Tongue (tissue), 1 donor: ENCODE measurements at regions not wholly inside any gene's neighbourhood (a gene's known extent, or its start where the extent isn't known, plus 50 kb on each side); places are given as distances from the start of the nearest gene placed in this dataset.

Source experiments
- DNase-seq: peaks from one replicate; pipeline ENCODE4 v3.0.0-alpha.2; 2015

DNA sequence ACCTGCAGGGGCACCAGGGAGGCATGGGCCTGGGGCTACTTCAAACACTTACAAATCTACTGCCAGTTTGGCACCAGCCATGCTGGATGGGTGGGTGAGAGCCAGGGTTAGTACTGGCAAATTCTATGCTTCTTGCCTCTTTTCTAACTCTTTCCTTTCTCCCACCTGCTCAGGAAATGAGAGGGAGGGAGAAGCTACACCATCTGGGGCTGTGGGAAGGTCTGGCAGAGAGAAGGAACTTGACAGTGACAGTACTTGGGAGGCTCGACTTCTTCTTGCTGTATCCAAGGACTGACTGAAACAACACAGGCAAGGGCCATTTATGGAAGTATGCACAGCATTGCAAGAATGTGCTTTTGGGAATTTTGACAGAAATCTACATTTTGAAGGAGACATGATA lies 149.6 kb upstream of the DYRK2 start:
- no peak for DNase-seq

DNA sequence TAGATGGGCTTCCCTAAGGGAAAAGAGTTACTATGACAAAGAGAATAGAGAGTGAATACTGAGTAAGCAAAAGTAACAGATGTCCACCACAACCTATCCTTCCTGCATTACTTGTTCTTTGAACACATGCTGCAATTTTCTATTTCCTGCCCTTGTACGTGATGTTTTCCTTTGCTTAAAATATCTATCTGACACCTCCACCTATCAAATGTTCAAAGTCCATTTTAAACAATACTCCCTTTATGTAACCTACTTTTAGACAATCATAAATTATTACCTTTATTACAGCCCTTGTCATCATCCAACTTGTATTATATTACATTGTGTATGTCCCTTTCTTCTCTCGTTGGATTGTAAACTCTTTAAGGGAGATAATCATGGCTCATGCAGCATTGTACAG lies 147.2 kb upstream of the DYRK2 start:
- no peak for DNase-seq

DNA sequence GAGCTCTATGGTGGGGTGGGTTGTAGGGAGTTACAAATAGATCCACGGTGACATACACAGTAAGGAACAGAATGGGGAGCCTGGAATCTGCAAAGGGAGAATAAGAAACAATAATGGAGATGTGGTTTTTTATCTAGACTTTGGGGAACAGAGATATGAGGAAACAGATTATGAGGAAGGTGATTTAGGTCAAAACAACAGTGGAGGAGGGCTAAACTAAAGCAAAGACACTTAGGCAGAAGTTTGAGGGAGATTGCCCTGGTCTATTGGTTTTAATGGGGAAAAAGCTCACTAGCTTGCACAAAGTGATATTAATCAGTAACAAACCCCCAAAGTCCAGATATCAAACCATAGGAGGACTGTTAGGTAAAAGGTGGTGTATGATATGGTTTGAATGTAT lies 144.5 kb upstream of the DYRK2 start:
- no peak for DNase-seq

DNA sequence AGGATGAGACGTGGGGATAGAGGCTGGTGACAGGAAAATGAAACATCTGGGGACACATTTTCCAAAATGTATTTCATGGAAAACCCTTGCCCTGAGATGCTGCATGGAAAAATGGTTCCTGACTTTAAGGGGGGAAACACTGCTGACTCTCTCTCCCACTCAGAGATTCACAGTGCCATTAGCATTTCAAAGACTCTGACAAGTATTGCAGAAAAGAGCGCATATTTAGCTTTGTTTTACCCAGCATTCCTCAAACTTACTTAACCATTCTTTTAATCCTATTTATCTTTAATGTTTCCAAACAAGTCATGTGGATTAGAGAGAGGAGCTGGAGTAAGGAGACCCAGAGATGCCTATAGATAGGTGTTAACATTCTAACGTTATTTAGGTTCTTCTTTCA lies 141.8 kb upstream of the DYRK2 start:
- DNase-seq: no peak

DNA sequence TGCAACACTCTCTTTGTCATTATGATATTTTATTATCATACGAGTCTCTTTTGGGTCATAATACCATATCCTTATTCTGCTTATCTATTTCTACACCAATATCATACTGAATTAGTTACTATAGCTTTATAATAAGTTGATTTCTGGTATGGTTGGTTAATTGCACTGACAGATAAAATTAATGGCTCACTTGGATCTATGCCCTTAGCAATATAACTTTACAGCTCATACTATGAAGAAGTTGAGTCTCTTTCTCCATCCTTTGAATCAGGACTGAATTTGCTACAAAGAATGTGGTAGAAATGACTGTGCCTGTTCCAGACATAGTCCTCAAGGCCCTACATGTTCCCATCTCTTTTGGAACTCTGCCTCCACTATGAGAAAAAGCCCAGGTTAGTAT lies 139.7 kb upstream of the DYRK2 start:
- no peak for DNase-seq

DNA sequence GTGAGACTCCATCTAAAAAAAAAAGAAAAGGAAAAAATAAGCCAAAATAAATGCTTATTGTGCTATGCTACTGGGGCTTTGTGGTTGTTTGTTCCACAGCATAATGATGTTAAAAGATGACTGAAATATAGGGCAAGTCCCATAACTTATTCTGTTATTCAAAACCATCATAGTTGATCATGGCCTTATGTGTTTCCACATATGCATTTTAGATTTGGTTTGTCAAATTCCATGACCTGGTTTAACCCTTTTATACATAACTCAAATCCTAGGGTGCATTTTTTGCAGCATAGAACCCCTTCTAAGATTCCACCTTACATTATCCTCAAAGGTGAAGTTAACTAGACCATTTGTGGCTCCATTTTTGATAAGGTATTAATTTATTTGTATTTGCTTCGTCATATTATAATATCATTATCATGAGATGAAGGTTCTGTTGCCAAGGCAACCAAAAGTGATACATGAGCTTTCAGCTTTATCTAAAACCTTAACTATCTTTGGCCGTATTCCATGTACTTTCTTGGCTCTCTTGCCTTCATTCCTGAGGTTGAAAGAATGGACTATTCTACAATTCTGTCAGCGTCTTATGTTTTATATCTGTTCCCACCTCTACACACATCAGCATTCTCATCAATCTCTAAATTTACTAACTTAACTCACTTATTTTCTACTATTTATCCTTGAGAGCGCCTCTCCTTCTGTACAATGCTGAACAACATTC lies 138.7 kb upstream of the DYRK2 start:
- DNase-seq: no peak

DNA sequence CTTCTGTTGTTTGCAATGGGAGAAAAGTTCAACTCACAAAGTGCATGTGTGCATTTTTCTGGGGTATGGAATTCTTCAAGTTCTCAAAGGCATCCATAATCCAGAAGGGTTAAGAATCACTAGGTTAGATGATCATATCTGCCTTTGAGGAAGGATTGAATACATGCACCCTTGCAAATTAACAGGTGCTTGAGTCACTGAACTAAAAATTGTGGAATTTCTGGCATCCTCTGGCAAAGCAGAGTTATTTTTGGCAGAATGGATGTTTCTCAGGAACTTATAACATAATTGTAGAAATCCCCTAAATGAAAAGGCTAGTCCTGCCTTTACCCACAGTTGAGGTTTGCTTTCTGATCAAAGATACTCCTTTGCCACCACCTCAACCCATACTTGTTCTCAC lies 136.5 kb upstream of the DYRK2 start:
- DNase-seq: no peak

DNA sequence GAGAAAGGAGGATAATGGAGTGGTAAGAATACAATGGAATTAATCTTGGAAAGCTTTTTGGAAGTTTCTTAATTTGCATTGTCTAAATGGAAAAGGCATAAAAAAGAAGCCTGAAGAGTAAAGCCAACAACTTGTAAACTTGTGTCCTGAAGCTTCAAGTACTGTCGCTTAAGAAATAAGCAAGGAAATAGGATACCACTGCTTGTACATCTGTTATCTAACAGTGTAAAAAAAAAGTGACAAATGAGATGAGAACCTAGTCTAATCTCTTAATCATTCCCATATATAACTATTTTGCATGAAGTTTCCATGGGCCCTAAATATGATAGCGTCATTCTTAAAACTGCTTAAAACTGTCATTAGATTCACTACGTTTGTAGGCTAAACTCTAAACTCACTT lies 134.0 kb upstream of the DYRK2 start:
- DNase-seq: no peak

DNA sequence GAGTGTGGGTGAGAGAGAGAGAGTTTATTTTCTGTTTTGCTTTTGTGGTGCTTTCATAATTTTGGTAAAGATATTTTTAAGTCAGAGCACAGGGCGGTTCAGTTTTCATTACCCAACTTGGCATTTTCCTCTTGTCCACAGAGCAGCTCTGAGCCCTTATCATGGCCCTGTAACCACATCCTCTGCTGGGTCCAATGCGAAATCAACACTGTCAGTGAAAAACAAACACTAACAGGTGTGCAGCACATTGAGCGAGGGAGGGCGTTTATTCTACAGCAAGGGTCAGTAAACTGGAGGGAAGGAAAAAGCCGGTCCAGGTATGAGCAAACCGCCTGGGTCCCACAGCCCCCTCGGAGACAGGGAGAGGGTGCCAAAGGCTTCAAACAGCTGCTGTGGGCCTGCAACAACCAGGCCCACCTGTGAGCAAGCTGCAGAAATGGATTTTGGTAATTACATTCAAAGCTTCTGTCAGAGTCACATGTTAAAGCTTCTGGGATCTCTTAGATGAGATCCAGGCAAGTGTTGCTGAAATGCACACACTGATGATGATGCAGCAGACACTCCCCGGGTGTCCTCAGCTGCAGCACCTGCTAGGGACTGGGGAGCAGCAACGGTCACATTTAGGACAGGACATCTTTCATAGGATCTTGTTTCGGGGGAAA lies 132.7 kb upstream of the DYRK2 start:
- DNase-seq: peak; percentile 79

DNA sequence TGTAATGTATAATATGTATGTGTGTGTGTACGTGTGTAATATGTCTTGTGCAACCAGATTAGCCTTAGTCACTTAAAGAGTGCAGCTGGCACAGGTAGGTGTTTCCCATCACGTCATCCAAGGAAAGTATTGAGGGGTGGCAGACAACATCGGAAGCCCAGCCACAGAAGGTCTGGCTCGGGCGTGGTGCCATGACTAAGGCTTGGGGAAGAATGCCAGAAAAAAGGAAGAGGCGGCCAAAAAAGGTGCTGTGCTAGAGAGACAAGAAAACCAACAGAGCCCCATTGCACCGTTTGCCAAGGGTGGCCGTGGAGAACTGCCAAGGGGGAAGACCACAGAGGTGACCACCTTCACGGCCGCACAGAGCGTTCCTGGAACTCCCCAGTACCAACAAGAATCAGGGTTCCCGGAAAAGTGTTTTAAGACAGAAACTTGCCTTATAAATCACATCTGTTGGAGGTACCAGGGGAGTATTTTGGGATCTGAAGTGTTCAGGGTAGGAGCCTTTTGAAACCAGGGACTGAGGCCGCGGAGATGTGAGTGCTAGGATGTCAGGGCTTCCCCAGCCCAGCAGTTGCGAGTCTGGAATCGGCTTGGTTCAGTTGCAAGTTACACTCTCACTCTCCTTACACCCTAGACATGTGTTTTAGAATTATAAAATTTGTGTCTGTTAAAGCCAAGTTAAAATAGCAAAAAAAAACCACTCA lies 131.2 kb upstream of the DYRK2 start:
- peak; percentile 48 for DNase-seq

DNA sequence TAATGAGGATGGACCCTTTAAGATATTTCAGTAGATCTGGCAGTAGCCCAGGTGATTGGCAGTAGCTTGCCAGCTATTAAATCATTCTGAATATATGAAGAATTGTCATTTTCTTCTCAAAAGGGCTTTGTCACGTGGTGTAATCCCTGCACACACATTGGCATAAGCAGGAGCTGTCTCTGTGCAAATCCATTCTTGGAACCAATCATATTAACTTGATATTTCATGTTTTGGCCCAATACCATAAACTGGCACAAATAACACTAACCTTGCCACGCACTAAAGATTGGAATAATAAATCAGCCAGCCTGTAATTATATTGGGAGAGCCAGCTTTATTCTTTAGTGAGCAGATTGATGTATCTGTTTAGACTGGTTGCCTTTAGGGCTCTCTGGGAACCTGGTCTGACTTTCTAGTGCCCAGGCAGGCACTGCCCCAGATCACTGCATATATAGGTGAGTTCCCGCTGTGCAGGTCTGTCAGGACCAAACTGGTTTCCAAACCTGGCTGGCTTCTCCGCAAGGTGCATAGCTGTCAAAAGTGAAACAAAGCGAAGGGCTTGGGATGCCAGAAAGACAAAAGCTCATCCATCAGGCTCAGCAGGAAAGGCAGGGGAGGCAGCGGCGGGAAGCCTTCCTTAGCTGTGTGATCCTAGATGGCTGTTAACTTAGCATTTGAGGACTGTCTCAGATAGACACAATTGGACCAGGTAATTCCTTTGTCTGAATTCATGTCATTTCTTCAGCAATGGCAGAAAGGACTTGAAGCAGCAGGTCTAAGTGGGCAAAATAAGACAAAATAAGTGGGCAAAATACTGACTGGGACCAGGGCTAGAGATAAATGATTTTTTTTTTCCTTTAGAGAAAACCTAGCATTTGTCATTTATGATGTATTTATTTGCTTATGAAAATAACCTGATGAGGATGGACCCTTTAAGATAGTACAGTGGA lies 128.8 kb upstream of the DYRK2 start:
- DNase-seq: no peak

DNA sequence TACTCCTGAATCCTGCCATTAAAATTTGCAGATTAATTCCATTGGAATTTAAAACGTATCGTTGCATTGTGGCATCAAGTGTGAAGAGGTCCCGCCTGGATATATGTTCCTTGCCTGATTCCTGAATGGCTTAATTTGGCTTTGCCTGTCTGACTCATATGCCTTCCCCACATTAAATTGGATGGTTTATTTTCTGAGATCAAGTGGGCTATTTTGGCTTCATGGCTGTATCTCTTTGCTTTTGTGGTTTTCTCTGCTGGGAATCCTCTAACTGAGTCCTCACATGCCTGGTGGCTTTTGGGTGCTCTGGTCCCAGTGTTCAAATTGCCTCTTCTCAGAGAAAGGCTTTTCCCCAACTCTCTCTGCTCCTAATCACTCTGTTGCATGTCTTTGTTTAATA lies 127.9 kb upstream of the DYRK2 start:
- DNase-seq: no peak

DNA sequence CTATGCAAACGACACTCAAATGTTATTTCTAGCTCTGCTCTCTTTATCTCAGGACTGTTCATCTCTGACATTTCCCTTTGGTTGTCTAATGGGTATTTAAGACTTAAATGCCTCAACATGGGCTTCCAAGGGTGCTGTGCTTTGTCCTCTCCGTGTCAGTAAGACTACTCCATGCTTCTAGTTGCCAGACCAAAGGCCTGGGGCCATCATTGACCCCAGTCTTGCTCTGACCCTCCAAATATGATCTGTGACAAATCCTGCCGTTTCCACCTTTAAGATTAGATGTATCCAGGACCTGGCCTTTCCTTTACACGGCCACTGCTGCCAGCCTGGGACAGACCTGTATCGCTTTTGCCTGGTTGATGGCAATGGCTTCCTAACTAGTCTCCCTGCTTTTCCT lies 126.3 kb upstream of the DYRK2 start:
- DNase-seq: no peak

DNA sequence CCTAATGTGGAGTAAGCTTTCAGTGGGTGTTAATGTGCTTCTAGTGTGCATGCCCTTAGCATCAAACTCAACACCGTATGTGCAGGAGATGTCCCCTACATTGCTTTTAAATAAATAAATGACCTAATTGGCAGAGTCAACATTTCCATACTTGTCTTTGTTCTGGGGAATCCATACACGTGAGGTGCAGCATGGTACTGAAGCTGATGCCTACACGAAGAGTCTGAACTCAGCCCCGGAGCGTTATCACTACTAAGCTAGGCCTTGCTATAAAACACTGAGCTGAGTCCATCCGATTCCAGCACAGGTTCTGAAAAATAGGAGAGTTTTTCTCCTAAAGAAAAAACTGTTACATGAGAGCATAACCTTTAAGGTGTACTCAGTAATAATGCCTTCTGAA lies 125.0 kb upstream of the DYRK2 start:
- no peak for DNase-seq

DNA sequence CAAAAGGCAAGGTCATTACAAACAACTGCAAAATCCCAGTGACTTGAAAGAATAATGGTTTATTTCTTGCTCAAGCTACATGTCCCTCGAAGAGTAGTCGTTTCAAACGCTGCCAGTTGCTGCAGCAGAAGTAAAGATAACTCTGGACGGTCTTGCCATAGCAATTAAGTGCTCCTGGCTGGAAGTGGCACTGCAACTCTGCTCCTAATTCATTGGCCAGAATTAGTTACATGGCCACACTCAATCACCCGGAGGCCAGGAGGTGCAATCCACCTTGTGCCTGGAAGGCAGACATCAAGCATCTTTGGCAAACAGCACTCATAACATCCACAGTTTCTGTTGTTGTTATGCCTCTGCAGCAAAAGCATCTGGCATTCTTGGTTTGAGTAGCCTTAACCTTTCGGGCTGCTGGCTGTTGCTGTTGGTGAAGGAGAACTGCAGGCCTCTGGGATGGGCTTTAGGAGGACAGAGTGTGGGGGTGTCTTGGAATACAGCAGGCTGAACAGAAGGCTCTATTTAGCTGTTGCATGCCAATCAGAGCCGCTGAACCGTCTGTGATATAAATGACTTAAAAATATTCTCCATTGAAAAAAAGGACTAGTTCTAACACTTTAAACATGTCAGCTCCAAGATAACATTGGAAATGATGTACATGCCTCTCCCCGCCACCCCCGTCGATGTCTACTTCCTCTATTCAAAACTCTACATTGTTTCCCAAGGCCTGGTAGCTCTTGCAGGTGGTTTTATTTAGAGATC lies 123.5 kb upstream of the DYRK2 start:
- no peak for DNase-seq

DNA sequence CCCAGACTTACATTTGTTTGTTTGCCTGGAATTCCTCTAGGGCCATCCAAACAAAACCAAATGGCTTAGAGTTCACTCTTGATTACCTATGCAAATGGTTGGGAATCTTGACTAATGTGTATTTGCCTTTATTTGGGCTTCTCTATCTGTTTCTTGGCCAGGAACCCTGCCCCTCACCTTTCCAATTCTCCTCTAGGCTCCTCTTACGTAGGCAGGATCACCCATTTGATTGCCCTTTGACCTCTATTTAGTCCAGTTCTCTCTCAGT lies 123.0 kb upstream of the DYRK2 start:
- no peak for DNase-seq

DNA sequence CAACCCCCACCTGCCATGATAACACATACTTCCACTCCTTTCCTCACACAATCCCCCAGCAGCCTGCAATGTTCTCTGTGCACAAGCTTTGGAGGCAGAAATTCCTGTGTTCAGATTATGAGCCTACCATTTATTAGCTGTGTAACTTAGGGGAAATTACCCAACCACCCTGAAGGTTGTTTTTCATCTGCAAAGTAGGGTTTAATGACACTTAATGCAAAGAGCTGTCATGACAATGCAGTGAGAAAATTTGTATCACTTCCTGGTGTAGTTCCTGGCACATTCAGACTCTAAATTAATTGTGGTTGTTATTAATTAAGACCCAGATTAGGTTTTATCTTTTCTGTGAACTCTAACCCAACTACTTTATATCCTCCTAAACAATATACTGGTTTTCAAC lies 122.4 kb upstream of the DYRK2 start:
- DNase-seq: no peak

DNA sequence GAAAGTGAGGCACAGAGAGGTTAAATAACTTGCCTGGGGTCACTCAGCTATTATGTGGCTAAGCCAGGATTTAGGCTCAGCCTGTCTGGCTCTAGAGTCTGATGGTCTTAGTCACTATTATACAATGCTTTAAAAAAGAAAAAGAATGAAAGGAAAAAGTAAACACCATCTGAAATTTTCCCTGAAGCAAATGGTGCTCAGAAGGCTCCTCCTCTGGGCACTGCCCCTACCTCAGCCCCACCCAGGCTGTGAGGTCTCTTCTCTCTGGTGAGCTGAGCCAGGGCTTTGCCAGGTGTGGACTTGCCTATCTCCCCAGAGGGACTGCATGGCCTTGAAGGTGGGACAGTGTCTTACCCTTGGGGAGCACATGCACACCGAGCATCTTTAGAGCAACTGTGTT lies 117.5 kb upstream of the DYRK2 start:
- no peak for DNase-seq

DNA sequence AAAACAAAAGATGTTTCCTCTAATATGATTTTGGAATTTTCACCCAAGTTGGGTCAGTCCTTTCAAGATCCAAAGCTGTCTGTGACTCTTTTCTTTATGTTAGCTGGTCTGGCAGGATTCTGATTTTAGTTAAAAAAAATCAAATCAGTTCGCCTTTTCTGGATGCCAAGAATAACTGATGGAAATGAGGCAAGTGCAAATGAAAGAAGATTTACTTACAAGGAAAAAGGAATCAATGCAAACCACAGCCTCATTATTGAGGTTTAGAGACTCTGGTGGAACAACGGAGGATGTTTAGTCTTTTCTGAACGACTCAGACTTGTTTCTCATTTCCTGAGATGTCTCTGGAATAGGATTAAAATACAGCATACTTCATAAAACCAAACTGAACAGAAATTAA lies 117.0 kb upstream of the DYRK2 start:
- DNase-seq: no peak

DNA sequence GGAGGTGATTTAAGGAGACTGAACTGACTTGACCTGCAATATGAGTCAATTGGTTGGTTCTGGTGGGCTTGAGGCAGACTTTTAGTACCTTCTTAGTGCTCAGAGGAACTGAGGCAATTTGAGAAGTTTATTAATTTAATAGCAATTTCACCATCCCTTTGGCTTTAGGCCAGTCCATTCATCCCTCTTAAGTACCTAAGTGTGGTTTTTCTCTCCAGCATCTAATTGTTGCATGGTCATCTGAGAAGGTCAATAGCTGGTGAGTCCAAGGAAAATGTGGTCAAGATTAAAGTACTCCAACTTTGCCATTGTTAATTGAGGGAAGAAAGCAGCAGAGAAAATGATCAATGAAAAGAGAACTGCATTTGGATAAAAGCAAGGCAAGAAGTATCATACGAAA lies 115.4 kb upstream of the DYRK2 start:
- no peak for DNase-seq

DNA sequence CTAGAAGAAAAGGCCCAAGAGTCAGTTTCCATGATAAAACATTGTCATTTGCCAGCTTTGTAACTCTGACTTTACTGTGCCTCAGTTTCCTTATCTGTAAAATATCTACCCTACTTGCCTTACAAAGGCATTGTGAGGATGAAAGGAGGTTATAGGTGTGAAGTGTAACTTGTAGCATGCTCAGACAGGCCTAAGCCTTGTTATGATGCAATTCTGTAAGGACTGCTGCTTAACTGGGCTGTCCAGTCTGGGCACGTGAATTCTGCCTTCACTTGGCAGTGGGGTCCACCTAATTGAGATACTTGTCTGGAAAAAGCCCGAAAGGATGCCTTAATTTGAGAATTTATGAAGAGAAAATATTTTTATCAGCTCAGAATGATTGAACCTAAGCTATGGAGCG lies 114.5 kb upstream of the DYRK2 start:
- no peak for DNase-seq

DNA sequence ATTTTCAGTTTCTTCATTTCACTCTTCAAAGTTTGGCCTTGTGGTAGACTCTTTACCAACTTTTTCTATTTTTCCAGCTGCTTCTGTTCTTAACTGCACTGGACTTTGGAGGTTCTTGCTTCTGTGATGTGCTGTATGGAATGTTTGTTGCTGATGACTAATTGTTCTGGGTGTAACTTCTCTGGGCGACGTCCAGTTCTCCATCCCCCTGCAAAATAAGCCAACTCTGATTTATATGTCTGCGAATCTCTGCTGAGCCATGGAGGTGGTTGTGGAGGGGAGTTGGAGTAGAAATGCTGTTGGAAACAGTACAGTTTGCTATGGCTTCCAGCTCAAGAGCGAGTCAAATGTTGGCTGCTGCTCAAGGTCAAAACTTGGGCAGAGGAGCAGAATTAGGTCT lies 113.9 kb upstream of the DYRK2 start:
- peak; percentile 31 for DNase-seq
